B cell (primary cell): ENCODE measurements at regions not wholly inside any gene's neighbourhood (a gene's known extent, or its start where the extent isn't known, plus 50 kb on each side); places are given as distances from the start of the nearest gene placed in this dataset.

ENCODE experiments used
- ATAC-seq: fragments of 200-7000 bp; cut with Tn5 transposase; one replicate; pipeline ENCODE4 v1.10.0; 2021; ENCODE audit warnings: low read depth, mild to moderate bottlenecking, moderate number of reproducible peaks, moderate library complexity
- CTCF ChIA-PET: fragments of 350-600 bp; sonication (Branson Sonifier 250); formaldehyde crosslinking; loops from one replicate; lab custom pipeline; 2021; ENCODE audit warnings: antibody characterized with exemption, inconsistent platforms; lab: Charles Lee
- POLR2A ChIA-PET: fragments of 350-600 bp; sonication (Branson Sonifier 250); formaldehyde crosslinking; loops from one replicate; lab custom pipeline; 2021; ENCODE audit warnings: antibody characterized with exemption; lab: Charles Lee
- DNase-seq: peaks from one replicate; pipeline ENCODE4 v3.0.0; 2013
- H2AFZ ChIP-seq: 2 replicates; pipeline ENCODE4 v1.6.1; 2012; ENCODE audit warnings: mild to moderate bottlenecking, low read depth, low read length; ENCODE audit not compliant: insufficient read depth, poor library complexity, severe bottlenecking
- H3K27ac ChIP-seq, 2 donors: 1 replicate in 1 of 2; 2 replicates in 1 of 2; pipeline ENCODE4 v1.5.1; 2012 to 2013; ENCODE audit warnings: low read length in 2 of 2, mild to moderate bottlenecking in 2 of 2, moderate library complexity in 1 of 2
- H3K27me3 ChIP-seq, 4 experiments: fragments of 200-600 bp in 1 of 4; sonication (generic) in 1 of 4; replicated peaks in 1 of 4; 1 replicate in 2 of 4; 2 replicates in 2 of 4; pipeline versions ENCODE4 v1.6.1 to v1.7.0; 2013 to 2016; ENCODE audit warnings: low read length in 3 of 4, mild to moderate bottlenecking in 2 of 4, mixed read lengths in 1 of 4, moderate library complexity in 1 of 4; ENCODE audit not compliant: insufficient read depth in 4 of 4, control insufficient read depth in 3 of 4; ENCODE audit errors: control extremely low read depth in 1 of 4
- H3K36me3 ChIP-seq, 2 experiments: replicated peaks in 1 of 2; 1 replicate in 1 of 2; 2 replicates in 1 of 2; pipeline versions ENCODE4 v1.6.1 to v1.7.1; 2013; ENCODE audit warnings: low read length in 1 of 2; ENCODE audit not compliant: insufficient read depth in 2 of 2, control insufficient read depth in 1 of 2; ENCODE audit errors: control extremely low read depth in 1 of 2, extremely low read depth in 1 of 2
- H3K4me1 ChIP-seq, 2 donors: fragments of 200-600 bp in 1 of 2; sonication (generic) in 1 of 2; 1 replicate in 1 of 2; 2 replicates in 1 of 2; pipeline versions ENCODE4 v1.5.1 to v1.6.1; 2013 to 2017; ENCODE audit warnings: low read length in 2 of 2; ENCODE audit not compliant: control insufficient read depth in 2 of 2, insufficient read depth in 2 of 2
- H3K4me2 ChIP-seq: replicated peaks from 2 replicates; pipeline ENCODE3; 2012; ENCODE audit warnings: mild to moderate bottlenecking, low read depth, low read length; ENCODE audit not compliant: poor library complexity, severe bottlenecking
- H3K4me3 ChIP-seq, 5 experiments: fragments of 200-600 bp in 1 of 5; sonication (generic) in 1 of 5; 1 replicate in 3 of 5; 2 replicates in 2 of 5; pipeline versions ENCODE4 v1.5.1 to v1.7.0; 2011 to 2016; ENCODE audit warnings: low read length in 4 of 5, mild to moderate bottlenecking in 4 of 5, low read depth in 2 of 5, control low read depth in 1 of 5, moderate library complexity in 1 of 5; ENCODE audit not compliant: insufficient read depth in 1 of 5; ENCODE audit errors: control extremely low read depth in 1 of 5, extremely low read depth in 1 of 5
- H3K79me2 ChIP-seq: fragments of 200-600 bp; sonication (generic); one replicate; pipeline ENCODE4 v1.6.0; 2016; ENCODE audit warnings: low read length; ENCODE audit not compliant: control insufficient read depth, insufficient read depth
- H3K9ac ChIP-seq: fragments of 200-600 bp; sonication (generic); 2 replicates; pipeline ENCODE4 v1.6.1; 2017; ENCODE audit warnings: mild to moderate bottlenecking, low read length, moderate library complexity
- H3K9me3 ChIP-seq, 3 donors: one replicate each; pipeline versions ENCODE4 v1.6.1 to v1.7.1; 2013; ENCODE audit warnings: low read length in 2 of 3; ENCODE audit not compliant: control insufficient read depth in 2 of 3, insufficient read depth in 1 of 3; ENCODE audit errors: control extremely low read depth in 1 of 3
- H4K20me1 ChIP-seq: 2 replicates; pipeline ENCODE4 v1.6.0; 2012; ENCODE audit warnings: mild to moderate bottlenecking, low read length; ENCODE audit not compliant: insufficient read depth, control insufficient read depth, poor library complexity, severe bottlenecking
- H3K27ac Mint-ChIP-seq: one replicate; pipeline ENCODE4 v1.8.0; 2021; ENCODE audit warnings: mixed read lengths
- H3K27me3 Mint-ChIP-seq: one replicate; pipeline ENCODE4 v1.8.0; 2021; ENCODE audit warnings: mixed read lengths
- H3K4me1 Mint-ChIP-seq: one replicate; pipeline ENCODE4 v1.8.0; 2021; ENCODE audit warnings: mixed read lengths
- H3K4me3 Mint-ChIP-seq: one replicate; pipeline ENCODE4 v1.8.0; 2021; ENCODE audit warnings: mixed read lengths
- H3K9me3 Mint-ChIP-seq: one replicate; pipeline ENCODE4 v1.8.0; 2022; ENCODE audit warnings: mixed read lengths; ENCODE audit not compliant: insufficient read depth
- EZH2 ChIP-seq: IDR thresholded peaks from 2 replicates; pipeline ENCODE4 v1.6.1; 2012; ENCODE audit warnings: borderline replicate concordance, low read depth, mild to moderate bottlenecking, moderate library complexity, low read length; ENCODE audit not compliant: insufficient read depth, poor library complexity, severe bottlenecking
- WGBS: methylation state at CpG from one replicate; pipeline ENCODE4 v1.1.5; 2013; ENCODE audit warnings: missing lambda C conversion rate; ENCODE audit not compliant: insufficient coverage; 5-methylcytosine and 5-hydroxymethylcytosine counted together
- intact Hi-C: fragments of 100-400 bp; cut with micrococcal nuclease; formaldehyde crosslinking; loops from one replicate; pipeline ENCODE4 v1.10.0; 2022
- TF ChIP-seq, protein P1 (sequence below): fragments of 200-600 bp; IDR thresholded peaks from one replicate; pipeline ENCODE4 v1.8.0; 2022; ENCODE audit warnings: antibody characterized with exemption, mild to moderate bottlenecking

- 0% methylated on average over 1 of the region's 2 CpGs for WGBS
- ChIA-PET CTCF (interaction anchor here (0.6 kb wide), 1 partner anchor 13 kb away, joined by 6 read pairs; no protein-coding TSS in a partner anchor), POLR2A (no interaction called here)
- Histone ChIP-seq H3K4me1 (no peaks in the 10 kb centered on the region), H3K79me2 (no peaks in the 10 kb centered on the region), H3K27ac (no peak overlapping the region), H3K36me3 (no peaks in the 10 kb centered on the region), H3K9ac (no peak overlapping the region), H3K9me3 (no peaks in the 10 kb centered on the region), H4K20me1 (no peaks in the 10 kb centered on the region), H3K4me3 (no peak overlapping the region), H2AFZ (no peak overlapping the region), H3K27me3 (no peaks in the 10 kb centered on the region), H3K4me2 (no peak overlapping the region)
- DNase-seq, result no peak
- Mint-ChIP-seq H3K27me3 (no peaks in the 10 kb centered on the region), H3K4me3 (no peak overlapping the region), H3K27ac (no peak overlapping the region), H3K9me3 (no peaks in the 10 kb centered on the region), H3K4me1 (no peaks in the 10 kb centered on the region)
- intact Hi-C loops, result no loop called here
- TF ChIP-seq, protein P1, sequence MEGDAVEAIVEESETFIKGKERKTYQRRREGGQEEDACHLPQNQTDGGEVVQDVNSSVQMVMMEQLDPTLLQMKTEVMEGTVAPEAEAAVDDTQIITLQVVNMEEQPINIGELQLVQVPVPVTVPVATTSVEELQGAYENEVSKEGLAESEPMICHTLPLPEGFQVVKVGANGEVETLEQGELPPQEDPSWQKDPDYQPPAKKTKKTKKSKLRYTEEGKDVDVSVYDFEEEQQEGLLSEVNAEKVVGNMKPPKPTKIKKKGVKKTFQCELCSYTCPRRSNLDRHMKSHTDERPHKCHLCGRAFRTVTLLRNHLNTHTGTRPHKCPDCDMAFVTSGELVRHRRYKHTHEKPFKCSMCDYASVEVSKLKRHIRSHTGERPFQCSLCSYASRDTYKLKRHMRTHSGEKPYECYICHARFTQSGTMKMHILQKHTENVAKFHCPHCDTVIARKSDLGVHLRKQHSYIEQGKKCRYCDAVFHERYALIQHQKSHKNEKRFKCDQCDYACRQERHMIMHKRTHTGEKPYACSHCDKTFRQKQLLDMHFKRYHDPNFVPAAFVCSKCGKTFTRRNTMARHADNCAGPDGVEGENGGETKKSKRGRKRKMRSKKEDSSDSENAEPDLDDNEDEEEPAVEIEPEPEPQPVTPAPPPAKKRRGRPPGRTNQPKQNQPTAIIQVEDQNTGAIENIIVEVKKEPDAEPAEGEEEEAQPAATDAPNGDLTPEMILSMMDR, result no peak
- TF ChIP-seq EZH2, result no peak
- ATAC-seq, result no peak
These were observed 825.0 kb downstream of the NLGN4Y start for GRCh38 chrY:15349351-15349750.

DNA sequence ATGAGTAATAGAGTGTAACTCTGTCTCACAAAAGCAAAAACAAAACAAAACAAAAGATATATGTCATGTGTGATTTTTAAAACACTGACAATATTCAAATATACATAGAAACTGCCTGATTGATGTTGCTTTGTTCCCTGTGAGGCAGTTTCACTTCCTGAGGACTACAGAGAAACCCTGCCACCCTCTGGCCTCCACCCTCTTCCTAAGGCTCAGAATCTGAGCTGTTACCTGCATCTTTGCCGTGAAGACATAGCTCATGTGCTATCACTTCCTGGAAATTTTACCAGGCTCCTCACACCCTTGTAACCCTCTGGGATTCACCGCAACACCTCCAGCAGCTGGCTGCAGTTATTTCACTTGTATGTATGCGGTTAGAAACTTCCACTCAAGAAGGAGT is 831.0 kb downstream of the NLGN4Y start:
- POLR2A ChIA-PET, result no interaction called here

More for the DNA sequence above, 831.0 kb downstream of the NLGN4Y start:
- Histone ChIP-seq H3K9me3 (no peaks in the 10 kb centered on the region), H3K4me1 (no peaks in the 10 kb centered on the region), H3K36me3 (no peaks in the 10 kb centered on the region), H4K20me1 (no peaks in the 10 kb centered on the region), H3K4me2 (no peak overlapping the region), H3K9ac (no peak overlapping the region), H3K27ac (no peak overlapping the region), H3K4me3 (no peak overlapping the region), H3K27me3 (no peaks in the 10 kb centered on the region), H2AFZ (no peak overlapping the region), H3K79me2 (no peaks in the 10 kb centered on the region)
- Mint-ChIP-seq H3K4me3 (no peak overlapping the region), H3K4me1 (peaks cover 4% of the 10 kb centered on the region), H3K27ac (no peak overlapping the region), H3K9me3 (no peaks in the 10 kb centered on the region), H3K27me3 (no peaks in the 10 kb centered on the region)
- CTCF ChIA-PET, result no interaction called here
- peak; percentile 90 for ATAC-seq
- 70% methylated on average over 2 of the region's 3 CpGs for WGBS
- intact Hi-C loops, result no loop called here
- DNase-seq, result peak; percentile 1
- TF ChIP-seq, protein P1, result no peak
- TF ChIP-seq EZH2, result no peak
